Upper lobe of left lung (tissue), 6 donors: ENCODE measurements at regions not wholly inside any gene's neighbourhood (a gene's known extent, or its start where the extent isn't known, plus 50 kb on each side); places are given as distances from the start of the nearest gene placed in this dataset.
"Not testable (repeated sequence)": the region's sequence is repeated elsewhere in the genome, so short reads cannot be mapped to it uniquely, and the experiment has no call there.

Experiments used
- ATAC-seq, 2 donors: fragments of 200-7000 bp; cut with Tn5 transposase; one replicate each; pipeline ENCODE4 v1.9.1; 2022; ENCODE audit warnings: mild to moderate bottlenecking in 2 of 2, moderate library complexity in 2 of 2; ENCODE audit not compliant: low FRiP score in 2 of 2
- DNase-seq, 2 donors: peaks; one replicate each; pipeline ENCODE4 v3.0.0-alpha.2; 2019 to 2020
- H3K27ac ChIP-seq, 4 donors: fragments of 200-600 bp; sonication (generic); one replicate each; pipeline ENCODE4 v1.5.1; 2016 to 2019
- H3K27me3 ChIP-seq, 4 donors: fragments of 200-600 bp; sonication (generic); one replicate each; pipeline ENCODE4 v1.5.1; 2017 to 2019
- H3K36me3 ChIP-seq, 4 donors: fragments of 200-600 bp; sonication (generic); one replicate each; pipeline ENCODE4 v1.5.1; 2016 to 2019
- H3K4me1 ChIP-seq, 4 donors: fragments of 200-600 bp; sonication (generic); one replicate each; pipeline ENCODE4 v1.5.1; 2018 to 2019
- H3K4me3 ChIP-seq, 4 donors: fragments of 200-600 bp; sonication (generic); one replicate each; pipeline ENCODE4 v1.5.1; 2017 to 2019; ENCODE audit warnings: mild to moderate bottlenecking in 2 of 4, moderate library complexity in 1 of 4
- H3K9me3 ChIP-seq, 4 donors: fragments of 200-600 bp; sonication (generic); one replicate each; pipeline ENCODE4 v1.5.1; 2018 to 2019
- EP300 ChIP-seq, 4 donors: sonication (generic); formaldehyde crosslinking; IDR thresholded peaks; one replicate each; pipeline ENCODE4 v1.5.1; 2017; ENCODE audit warnings: antibody characterized with exemption in 4 of 4, control low read depth in 2 of 4
- POLR2A ChIP-seq, 4 donors: fragments of 450-650 bp; IDR thresholded peaks; one replicate each; pipeline ENCODE4 v1.5.1; 2016 to 2017; ENCODE audit warnings: antibody characterized with exemption in 4 of 4, mild to moderate bottlenecking in 2 of 4
- POLR2AphosphoS5 ChIP-seq, 2 donors: sonication (generic); formaldehyde crosslinking; IDR thresholded peaks; one replicate each; pipeline ENCODE4 v1.5.1; 2017; ENCODE audit warnings: antibody characterized with exemption in 2 of 2
- WGBS, 2 donors: methylation state at CpG; one replicate each; pipeline ENCODE4 v1.1.5; 2017 to 2018; 5-methylcytosine and 5-hydroxymethylcytosine counted together
- TF ChIP-seq, protein P1 (sequence below), 6 experiments: fragments of 450-650 bp in 4 of 6; fragments of 200-600 bp in 2 of 6; sonication (generic) in 2 of 6; IDR thresholded peaks; one replicate each; pipeline ENCODE4 v1.5.1; 2016 to 2019; ENCODE audit warnings: antibody characterized with exemption in 6 of 6
- donor health status: DM: no; HTN: no; CAD: no; lungs with moderate emphysema.
- donor health status: DM: no; HTN: yes; CAD: no; lungs with severe emphysema.

- peaks cover 0 to 5% (median 2%) of the 10 kb centered on the region in 4 donors for H3K4me1 ChIP-seq
These were observed 227.5 kb downstream of the PAPSS1 start for GRCh38 chr4:107492566-107492965.

GRCh38 chr4:107490116-107490515, 229.9 kb downstream of the PAPSS1 start:
- Histone ChIP-seq H3K36me3 (no peaks in the 10 kb centered on the region), H3K9me3 (no peaks in the 10 kb centered on the region), H3K27ac (no peak overlapping the region), H3K27me3 (no peaks in the 10 kb centered on the region), H3K4me1 (peaks cover 0 to 5% (median 2%) of the 10 kb centered on the region in 4 donors), H3K4me3 (no peak overlapping the region)
- WGBS, 2 donors: 95 to 98% methylated on average over 2 of the region's 2 CpGs
- DNase-seq (no peak), ATAC-seq (no peak)
- TF ChIP-seq POLR2AphosphoS5 (IDR thresholded peaks at IDR 0.05): no peak
- TF ChIP-seq POLR2A (IDR thresholded peaks at IDR 0.05): no peak
- TF ChIP-seq EP300 (IDR thresholded peaks at IDR 0.05): no peak
- TF ChIP-seq, protein P1, sequence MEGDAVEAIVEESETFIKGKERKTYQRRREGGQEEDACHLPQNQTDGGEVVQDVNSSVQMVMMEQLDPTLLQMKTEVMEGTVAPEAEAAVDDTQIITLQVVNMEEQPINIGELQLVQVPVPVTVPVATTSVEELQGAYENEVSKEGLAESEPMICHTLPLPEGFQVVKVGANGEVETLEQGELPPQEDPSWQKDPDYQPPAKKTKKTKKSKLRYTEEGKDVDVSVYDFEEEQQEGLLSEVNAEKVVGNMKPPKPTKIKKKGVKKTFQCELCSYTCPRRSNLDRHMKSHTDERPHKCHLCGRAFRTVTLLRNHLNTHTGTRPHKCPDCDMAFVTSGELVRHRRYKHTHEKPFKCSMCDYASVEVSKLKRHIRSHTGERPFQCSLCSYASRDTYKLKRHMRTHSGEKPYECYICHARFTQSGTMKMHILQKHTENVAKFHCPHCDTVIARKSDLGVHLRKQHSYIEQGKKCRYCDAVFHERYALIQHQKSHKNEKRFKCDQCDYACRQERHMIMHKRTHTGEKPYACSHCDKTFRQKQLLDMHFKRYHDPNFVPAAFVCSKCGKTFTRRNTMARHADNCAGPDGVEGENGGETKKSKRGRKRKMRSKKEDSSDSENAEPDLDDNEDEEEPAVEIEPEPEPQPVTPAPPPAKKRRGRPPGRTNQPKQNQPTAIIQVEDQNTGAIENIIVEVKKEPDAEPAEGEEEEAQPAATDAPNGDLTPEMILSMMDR (IDR thresholded peaks at IDR 0.05): no peak

More at GRCh38 chr4:107492566-107492965, 227.5 kb downstream of the PAPSS1 start:
- H3K4me3 ChIP-seq: no peak overlapping the region
- WGBS, 2 donors: 63 to 70% methylated on average over 5 of the region's 5 CpGs
- DNase-seq (peak in 1 of 2 donors; percentile 32), ATAC-seq (peak in 1 of 2 donors; percentile 46)
- H3K27me3 ChIP-seq: no peaks in the 10 kb centered on the region
- TF ChIP-seq POLR2AphosphoS5 (IDR thresholded peaks at IDR 0.05) (no peak), EP300 (IDR thresholded peaks at IDR 0.05) (no peak), POLR2A (IDR thresholded peaks at IDR 0.05) (no peak)
- TF ChIP-seq, protein P1 (IDR thresholded peaks at IDR 0.05): no peak
- no peaks in the 10 kb centered on the region for H3K9me3 ChIP-seq
- no peak overlapping the region for H3K27ac ChIP-seq
- no peaks in the 10 kb centered on the region for H3K36me3 ChIP-seq

- H3K27ac ChIP-seq, DNase-seq, H3K4me3 ChIP-seq, H3K4me1 ChIP-seq, H3K36me3 ChIP-seq, H3K9me3 ChIP-seq, H3K27me3 ChIP-seq, ATAC-seq: not testable (repeated sequence)
- 0 to 63% methylated on average over 1 of the region's 1 CpG for WGBS, 2 donors
These were observed 236.4 kb downstream of the PAPSS1 start for GRCh38 chr4:107483621-107484020.

DNA sequence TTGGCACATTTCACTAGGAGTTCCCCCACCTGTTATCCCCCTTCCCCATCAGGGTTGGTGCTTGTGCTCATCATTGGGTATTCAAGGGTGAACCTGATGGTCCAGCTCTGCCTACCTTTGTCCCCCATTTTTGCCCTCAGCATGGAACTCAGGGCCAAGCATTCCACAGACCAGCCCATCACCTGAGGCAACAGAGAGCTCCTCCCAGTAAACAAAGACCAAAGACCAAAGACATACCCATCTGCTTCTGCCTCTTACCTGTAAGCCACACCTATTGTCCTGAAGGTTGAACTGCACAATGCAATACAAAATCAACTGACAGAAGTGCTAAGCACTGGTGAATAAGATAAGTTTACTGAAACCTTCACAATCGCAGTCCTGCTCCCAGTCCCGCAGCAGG, 237.5 kb downstream of the PAPSS1 start:
- TF ChIP-seq POLR2AphosphoS5 (IDR thresholded peaks at IDR 0.05) (no peak), POLR2A (IDR thresholded peaks at IDR 0.05) (no peak), EP300 (IDR thresholded peaks at IDR 0.05) (no peak)
- TF ChIP-seq, protein P1 (IDR thresholded peaks at IDR 0.05): no peak
- no peaks in the 10 kb centered on the region for H3K27me3 ChIP-seq
- no peak overlapping the region for H3K27ac ChIP-seq
- no peak for DNase-seq
- H3K4me1 ChIP-seq: no peaks in the 10 kb centered on the region
- peaks cover 0 to 6% (median 2%) of the 10 kb centered on the region in 4 donors for H3K9me3 ChIP-seq
- no peak overlapping the region for H3K4me3 ChIP-seq
- ATAC-seq: no peak
- H3K36me3 ChIP-seq: no peaks in the 10 kb centered on the region
- 84 to 94% methylated on average over 2 of the region's 2 CpGs for WGBS, 2 donors

DNA sequence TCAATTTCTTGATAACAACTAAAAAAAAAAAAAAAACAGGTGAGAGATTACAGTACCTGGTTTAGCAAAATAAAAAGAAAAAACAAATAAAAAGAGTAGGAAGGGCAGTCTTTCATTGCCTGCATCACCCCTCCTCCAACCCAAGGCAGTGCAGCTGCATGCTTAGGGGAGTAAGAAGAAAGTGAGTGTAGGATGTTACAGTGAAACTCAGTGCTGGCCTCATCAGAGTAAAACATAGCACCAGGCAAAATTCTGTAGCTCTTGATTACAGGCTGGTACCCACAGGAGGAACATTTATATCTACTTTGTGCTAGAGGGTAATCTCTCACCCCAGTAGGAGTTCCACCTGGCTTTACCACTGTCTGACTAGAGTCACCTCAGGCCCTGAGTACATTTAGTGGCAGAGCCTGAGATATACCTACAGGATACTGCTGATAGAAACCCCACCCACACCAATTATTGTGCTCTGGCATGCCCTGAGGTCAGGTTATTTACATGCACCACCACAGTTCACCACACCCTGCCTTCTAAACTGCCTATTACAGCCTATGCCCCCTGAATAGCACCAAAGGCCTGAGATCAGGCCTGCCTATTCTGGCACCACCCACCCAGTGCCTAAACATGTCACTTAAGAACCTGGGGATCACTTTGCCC, 241.6 kb downstream of the PAPSS1 start:
- no peaks in the 10 kb centered on the region for H3K36me3 ChIP-seq
- H3K9me3 ChIP-seq: peaks cover 0 to 6% (median 2%) of the 10 kb centered on the region in 4 donors
- ATAC-seq (no peak), DNase-seq (no peak)
- no peaks in the 10 kb centered on the region for H3K27me3 ChIP-seq
- H3K27ac ChIP-seq: no peak overlapping the region
- H3K4me1 ChIP-seq: no peaks in the 10 kb centered on the region
- TF ChIP-seq, protein P1 (IDR thresholded peaks at IDR 0.05): no peak
- TF ChIP-seq POLR2AphosphoS5 (IDR thresholded peaks at IDR 0.05) (no peak), EP300 (IDR thresholded peaks at IDR 0.05) (no peak), POLR2A (IDR thresholded peaks at IDR 0.05) (no peak)
- H3K4me3 ChIP-seq: no peak overlapping the region
